Hindlimb muscle (tissue), 1 donor: ENCODE measurements at regions not wholly inside any gene's neighbourhood (a gene's known extent, or its start where the extent isn't known, plus 50 kb on each side); places are given as distances from the start of the nearest gene placed in this dataset.
A peak's percentile ranks its signal among the peaks of the same experiment; 100 is the strongest.
"Not testable (repeated sequence)": the region's sequence is repeated elsewhere in the genome, so short reads cannot be mapped to it uniquely, and the experiment has no call there.

ENCODE experiments used
- DNase-seq: peaks from one replicate; pipeline ENCODE4 v3.0.0-alpha.2; 2013

- no peak for DNase-seq
Measured at GRCh38 chr6:27854421-27854820, 57.8 kb downstream of the OR2B2 start.

- no peak for DNase-seq
Measured at GRCh38 chr6:27851440-27851839, 60.8 kb downstream of the OR2B2 start.

GRCh38 chr6:27849001-27849400 is 63.2 kb downstream of the OR2B2 start:
- not testable (repeated sequence) for DNase-seq

- no peak for DNase-seq
Measured at GRCh38 chr6:27847706-27848105, 64.5 kb downstream of the OR2B2 start.

GRCh38 chr6:27840572-27840971 is 71.6 kb downstream of the OR2B2 start:
- DNase-seq, result no peak

GRCh38 chr6:27839626-27840475 is 72.3 kb downstream of the OR2B2 start:
- peak; percentile 84 for DNase-seq

GRCh38 chr6:27838945-27839625 is 73.1 kb downstream of the OR2B2 start:
- peak; percentile 69 for DNase-seq

GRCh38 chr6:27838058-27838944 is 73.9 kb downstream of the OR2B2 start:
- peak; percentile 97 for DNase-seq

GRCh38 chr6:27837625-27838057 is 74.6 kb downstream of the OR2B2 start:
- no peak for DNase-seq

- DNase-seq, result peak; percentile 83
Measured at GRCh38 chr6:27836783-27837624, 75.2 kb downstream of the OR2B2 start.

GRCh38 chr6:27836141-27836782 is 75.9 kb downstream of the OR2B2 start:
- DNase-seq, result peak; percentile 28

- no peak for DNase-seq
Measured at GRCh38 chr6:27834879-27835549, 77.2 kb downstream of the OR2B2 start.

- no peak for DNase-seq
Measured at GRCh38 chr6:27834384-27834783, 77.8 kb downstream of the OR2B2 start.

- peak; percentile 62 for DNase-seq
Measured at GRCh38 chr6:27831434-27832081, 80.6 kb downstream of the OR2B2 start.

GRCh38 chr6:27830600-27831433 is 81.4 kb downstream of the OR2B2 start:
- DNase-seq, result peak; percentile 59

GRCh38 chr6:27830212-27830599 is 82.0 kb downstream of the OR2B2 start:
- no peak for DNase-seq

- DNase-seq, result no peak
Measured at GRCh38 chr6:27829453-27830211, 82.6 kb downstream of the OR2B2 start.

- DNase-seq, result not testable (repeated sequence)
Measured at GRCh38 chr6:27827477-27827876, 84.7 kb downstream of the OR2B2 start.

GRCh38 chr6:27826612-27826985 is 85.6 kb downstream of the OR2B2 start:
- not testable (repeated sequence) for DNase-seq
